Astrocyte (in vitro differentiated cells and primary cell): ENCODE measurements at regions not wholly inside any gene's neighbourhood (a gene's known extent, or its start where the extent isn't known, plus 50 kb on each side); places are given as distances from the start of the nearest gene placed in this dataset.

Experiments used
- CTCF ChIP-seq: IDR thresholded peaks from 2 replicates; pipeline ENCODE4 v1.5.1; 2011; ENCODE audit warnings: low read depth, mild to moderate bottlenecking, inconsistent platforms, low read length, moderate library complexity; ENCODE audit not compliant: insufficient read depth
- EZH2 ChIP-seq: IDR thresholded peaks from 2 replicates; pipeline ENCODE4 v1.6.1; 2012; ENCODE audit warnings: mild to moderate bottlenecking, low read length, inconsistent platforms; ENCODE audit not compliant: insufficient read depth

- TF ChIP-seq EZH2 (no peak), CTCF (no peak)
Observed at GRCh38 chr2:52959801-52960200, 807.8 kb upstream of the CHAC2 start.
